RWPE1 (cell line): ENCODE measurements at regions not wholly inside any gene's neighbourhood (a gene's known extent, or its start where the extent isn't known, plus 50 kb on each side); places are given as distances from the start of the nearest gene placed in this dataset.
A peak's percentile ranks its signal among the peaks of the same experiment; 100 is the strongest.

ENCODE experiments used
- CTCF ChIA-PET: fragments of 350-600 bp; sonication (Branson Sonifier 250); formaldehyde crosslinking; extraction: SDS; loops from one replicate; lab custom pipeline; 2021; lab: Yijun Ruan, JAX
- POLR2A ChIA-PET: fragments of 400-600 bp; formaldehyde crosslinking; extraction: SDS; loops from one replicate; lab custom pipeline; 2020; ENCODE audit warnings: antibody characterized with exemption; ENCODE audit not compliant: low non-redundant PET; lab: Yijun Ruan, JAX
- DNase-seq: peaks from one replicate; pipeline ENCODE4 v3.0.0; 2012; ENCODE audit warnings: low spot score
- H3K27ac ChIP-seq: fragments of 450-650 bp; 2 replicates; pipeline ENCODE4 v1.5.1; 2017
- CTCF ChIP-seq: fragments of 450-650 bp; conservative IDR thresholded peaks from 2 replicates; pipeline ENCODE4 v1.5.1; 2017; ENCODE audit warnings: low read depth, mild to moderate bottlenecking

- peak; percentile 36 for DNase-seq
- H3K27ac ChIP-seq, result no peak overlapping the region
- ChIA-PET POLR2A (no interaction called here), CTCF (interaction anchor here (0.6 to 0.7 kb wide), 2 partner anchors 106 to 203 kb away, joined by 3 to 6 read pairs; no protein-coding TSS in a partner anchor)
- no peak for TF ChIP-seq CTCF
Observed at GRCh38 chr20:51193066-51193772, 170.3 kb upstream of the KCNG1 start.

- no peak for TF ChIP-seq CTCF
- ChIA-PET CTCF (no interaction called here), POLR2A (no interaction called here)
- DNase-seq, result no peak
- H3K27ac ChIP-seq, result no peak overlapping the region
Observed at GRCh38 chr20:51190783-51191180, 167.9 kb upstream of the KCNG1 start.

GRCh38 chr20:51189814-51190782, 167.2 kb upstream of the KCNG1 start:
- POLR2A ChIA-PET, result no interaction called here
- TF ChIP-seq CTCF, result no peak
- DNase-seq, result no peak
- no peak overlapping the region for H3K27ac ChIP-seq
- CTCF ChIA-PET, result no interaction called here

GRCh38 chr20:51188941-51189340, 166.0 kb upstream of the KCNG1 start:
- no peak for DNase-seq
- no peak for TF ChIP-seq CTCF
- ChIA-PET CTCF (no interaction called here), POLR2A (no interaction called here)
- no peak overlapping the region for H3K27ac ChIP-seq

GRCh38 chr20:51187261-51187660, 164.4 kb upstream of the KCNG1 start:
- no peak for TF ChIP-seq CTCF
- DNase-seq, result no peak
- CTCF ChIA-PET, result interaction anchor here (0.6 kb wide), 1 partner anchor 206 kb away, joined by 4 read pairs; no protein-coding TSS in a partner anchor
- POLR2A ChIA-PET, result no interaction called here
- no peak overlapping the region for H3K27ac ChIP-seq

- no peak overlapping the region for H3K27ac ChIP-seq
- ChIA-PET POLR2A (no interaction called here), CTCF (interaction anchor here (0.6 to 0.7 kb wide), 4 partner anchors 24 to 626 kb away, joined by 3 to 8 read pairs (median 3); no protein-coding TSS in a partner anchor)
- DNase-seq, result no peak
- no peak for TF ChIP-seq CTCF
Observed at GRCh38 chr20:51185861-51186260, 163.0 kb upstream of the KCNG1 start.
